HG03097 (cell line): ENCODE measurements at regions not wholly inside any gene's neighbourhood (a gene's known extent, or its start where the extent isn't known, plus 50 kb on each side); places are given as distances from the start of the nearest gene placed in this dataset.
"Not testable (repeated sequence)": the region's sequence is repeated elsewhere in the genome, so short reads cannot be mapped to it uniquely, and the experiment has no call there.

Source experiments
- ATAC-seq: cut with Tn5 transposase; IDR thresholded peaks from one replicate; pipeline ENCODE4 v1.9.1; 2021; ENCODE audit not compliant: unreplicated experiment, low FRiP score

DNA sequence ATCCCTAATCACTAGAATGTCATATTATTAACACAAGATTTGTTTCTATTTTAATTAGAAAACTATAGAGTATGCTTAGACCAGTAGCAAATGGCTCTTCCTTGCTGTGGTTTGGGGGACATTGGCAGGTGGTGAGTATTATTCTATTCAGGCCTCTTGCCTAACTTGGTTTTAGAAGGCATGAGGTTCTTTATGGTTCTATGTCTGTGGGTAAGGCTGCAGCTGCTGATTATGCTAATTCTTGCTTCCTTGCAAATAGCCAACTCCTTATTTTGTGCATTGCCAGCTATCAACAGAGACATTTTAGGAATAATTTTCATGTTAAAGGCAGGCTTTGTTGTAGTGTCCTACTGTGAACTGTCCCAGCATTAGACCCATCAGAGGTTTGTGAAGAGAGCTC, 1344.9 kb downstream of the UQCRFS1 start:
- ATAC-seq = no peak

- no peak for ATAC-seq
Measured at GRCh38 chr19:27865927-27866777, 1346.8 kb downstream of the UQCRFS1 start.

- no peak for ATAC-seq
Measured at GRCh38 chr19:27861411-27861975, 1351.5 kb downstream of the UQCRFS1 start.

GRCh38 chr19:27860309-27860934, 1352.5 kb downstream of the UQCRFS1 start:
- ATAC-seq = no peak

DNA sequence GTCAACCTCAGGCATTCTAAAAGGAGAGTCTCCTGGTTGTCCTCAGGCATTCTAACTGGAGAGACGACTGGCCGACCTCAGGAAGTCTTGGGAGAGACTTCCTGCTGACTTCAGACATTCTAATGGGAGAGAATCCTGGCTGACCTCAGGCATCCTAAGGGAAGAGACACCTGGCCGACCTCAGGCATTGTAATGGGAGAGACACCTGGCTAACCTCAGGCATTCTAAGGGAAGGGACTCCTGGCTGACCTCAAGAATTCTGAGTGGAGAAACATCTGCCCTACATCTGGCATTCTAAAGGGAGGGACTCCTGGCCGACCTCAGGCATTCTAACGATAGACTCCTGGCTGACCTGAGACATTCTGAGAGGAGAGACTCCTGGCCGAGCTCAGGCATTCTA, 1353.3 kb downstream of the UQCRFS1 start:
- ATAC-seq = no peak

GRCh38 chr19:27858981-27859581, 1353.9 kb downstream of the UQCRFS1 start:
- ATAC-seq = no peak

DNA sequence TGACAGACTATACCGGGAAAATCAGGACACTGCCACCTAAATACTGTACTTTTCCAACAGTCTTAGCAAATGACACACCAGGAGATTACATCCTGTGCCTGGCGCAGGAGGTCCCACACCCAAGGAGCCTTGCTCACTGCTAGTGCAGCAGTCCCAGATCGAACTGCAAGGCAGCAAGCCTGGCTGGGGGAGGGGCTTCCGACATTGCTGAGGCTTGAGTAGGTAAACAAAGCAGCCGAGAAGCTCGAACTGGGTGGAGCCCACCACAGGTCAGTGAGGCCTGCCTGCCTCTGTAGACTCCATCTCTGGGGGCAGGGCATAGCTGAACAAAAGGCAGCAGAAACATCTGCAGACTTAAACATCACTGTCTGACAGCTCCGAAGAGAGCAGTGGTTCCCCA, 1360.0 kb downstream of the UQCRFS1 start:
- not testable (repeated sequence) for ATAC-seq

DNA sequence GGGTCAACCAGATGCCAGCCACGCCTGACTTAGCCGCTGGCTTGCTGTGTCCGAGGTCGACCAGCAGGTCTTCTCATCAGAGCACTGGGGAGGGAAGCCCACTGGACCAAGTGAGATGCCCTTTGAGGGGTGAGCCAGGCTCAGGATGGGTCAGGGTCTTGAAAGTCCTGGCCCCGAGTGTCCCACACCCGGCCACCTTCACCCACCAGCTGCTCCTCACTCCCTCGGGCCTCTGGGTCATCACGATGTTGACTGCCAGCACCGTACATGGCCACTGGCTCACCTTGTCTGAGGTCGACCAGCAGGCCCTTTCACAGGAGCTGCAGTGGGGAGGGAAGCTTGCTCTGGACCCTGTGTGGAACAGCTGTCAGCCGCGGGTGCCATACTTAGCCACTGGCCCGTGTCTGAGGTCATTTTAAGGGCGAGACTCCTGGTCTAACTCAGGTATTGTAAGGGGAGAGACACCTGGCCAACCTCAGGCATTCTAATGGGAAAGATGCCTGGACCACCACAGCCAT, 1361.3 kb downstream of the UQCRFS1 start:
- ATAC-seq = no peak

GRCh38 chr19:27851002-27851481, 1361.9 kb downstream of the UQCRFS1 start:
- ATAC-seq = no peak

GRCh38 chr19:27846944-27847343, 1366.0 kb downstream of the UQCRFS1 start:
- ATAC-seq = no peak

DNA sequence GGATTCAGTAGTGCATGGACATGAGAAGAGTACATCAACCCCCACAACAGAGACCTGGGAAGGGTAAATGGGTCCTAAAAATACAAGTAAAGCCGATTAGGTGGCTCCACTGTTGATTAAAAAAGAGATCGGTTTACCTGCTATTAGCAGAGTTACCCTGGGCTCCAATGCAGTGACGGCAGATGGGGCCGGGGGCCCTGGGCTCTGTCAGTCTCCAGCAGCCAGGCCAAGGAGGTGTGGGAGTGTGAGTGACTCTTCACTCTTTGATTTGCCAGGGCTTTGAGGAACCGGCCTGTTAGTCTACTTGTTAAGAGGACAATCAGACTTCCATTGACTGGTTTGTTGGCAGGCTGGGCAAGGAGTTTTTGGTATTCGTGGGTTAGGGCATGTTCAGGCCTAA, 1368.7 kb downstream of the UQCRFS1 start:
- no peak for ATAC-seq

DNA sequence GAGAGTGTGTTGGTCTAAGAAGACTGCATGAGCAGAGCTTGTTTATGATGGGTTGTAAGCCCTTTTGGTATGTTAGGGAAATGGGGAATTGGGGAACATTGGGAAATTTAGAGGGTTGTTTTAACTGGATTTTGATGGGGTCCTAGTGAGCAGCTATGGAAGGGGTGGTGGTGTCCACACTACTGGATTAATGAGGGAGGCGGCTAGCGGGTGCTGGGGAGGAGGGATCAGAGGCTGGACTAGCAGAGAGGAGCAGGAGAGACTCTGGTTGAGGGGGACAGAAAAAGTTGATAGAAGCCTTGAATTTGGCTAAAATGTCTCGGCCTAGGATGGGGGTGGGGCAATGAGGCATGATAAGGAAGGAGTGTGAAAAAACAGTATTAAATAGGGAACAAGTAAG, 1369.1 kb downstream of the UQCRFS1 start:
- no peak for ATAC-seq

DNA sequence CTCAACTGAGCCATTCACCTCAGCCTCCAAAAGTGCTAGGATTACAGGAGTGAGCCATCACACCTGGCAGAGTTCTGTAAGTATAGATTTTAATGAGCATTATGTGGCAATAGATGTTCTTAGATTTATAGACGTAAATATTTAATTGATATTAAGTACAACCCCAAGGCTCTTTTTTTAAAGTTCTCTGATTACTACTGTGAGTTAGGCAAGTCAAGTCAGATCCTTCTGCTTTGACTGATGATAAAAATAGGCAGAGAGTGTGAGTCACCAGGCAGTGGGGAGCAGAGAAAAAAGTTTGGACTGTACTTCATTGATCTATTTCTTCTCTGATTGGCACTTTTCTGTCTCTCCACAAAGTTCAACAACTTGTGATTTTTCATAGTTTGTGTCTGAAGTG, 1379.9 kb downstream of the UQCRFS1 start:
- no peak for ATAC-seq

GRCh38 chr19:27828829-27829228, 1384.1 kb downstream of the UQCRFS1 start:
- no peak for ATAC-seq

DNA sequence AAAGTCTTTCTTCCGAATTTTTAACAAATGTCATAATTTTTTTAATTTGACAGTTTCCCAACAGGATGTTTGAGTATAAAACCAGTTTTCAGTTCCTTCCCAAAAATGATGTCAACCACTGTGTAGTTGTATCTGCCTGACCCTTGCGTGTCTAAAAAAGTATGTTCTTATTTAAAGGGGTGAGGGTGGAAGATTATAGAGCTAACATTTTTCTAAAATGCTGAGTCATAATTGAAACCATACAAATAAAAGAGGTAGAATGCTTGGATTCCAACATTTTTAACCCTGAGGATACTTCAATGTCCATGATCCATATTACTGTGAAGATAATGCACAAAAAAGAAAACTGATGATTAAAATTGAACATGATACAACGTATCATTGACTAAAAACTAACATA, 1388.8 kb downstream of the UQCRFS1 start:
- no peak for ATAC-seq

GRCh38 chr19:27822336-27822735, 1390.6 kb downstream of the UQCRFS1 start:
- ATAC-seq = no peak

GRCh38 chr19:27821418-27822018, 1391.4 kb downstream of the UQCRFS1 start:
- no peak for ATAC-seq

- ATAC-seq = no peak
Measured at GRCh38 chr19:27815985-27816384, 1397.0 kb downstream of the UQCRFS1 start.

DNA sequence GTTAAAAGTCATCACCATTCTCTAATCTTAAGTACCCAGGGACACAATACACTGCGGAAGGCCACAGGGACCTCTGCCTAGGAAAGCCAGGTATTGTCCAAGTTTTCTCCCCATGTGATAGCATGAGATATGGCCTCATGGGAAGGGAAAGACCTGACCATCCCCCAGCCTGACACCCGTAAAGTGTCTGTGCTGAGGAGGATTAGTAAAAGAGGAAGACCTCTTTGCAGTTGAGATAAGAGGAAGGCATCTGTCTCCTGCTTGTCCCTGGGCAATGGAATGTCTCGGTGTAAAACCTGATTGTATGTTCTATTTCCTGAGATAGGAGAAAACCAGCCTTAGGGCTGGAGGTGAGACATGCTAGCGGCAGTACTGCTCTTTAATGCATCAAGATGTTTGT, 1398.1 kb downstream of the UQCRFS1 start:
- not testable (repeated sequence) for ATAC-seq

DNA sequence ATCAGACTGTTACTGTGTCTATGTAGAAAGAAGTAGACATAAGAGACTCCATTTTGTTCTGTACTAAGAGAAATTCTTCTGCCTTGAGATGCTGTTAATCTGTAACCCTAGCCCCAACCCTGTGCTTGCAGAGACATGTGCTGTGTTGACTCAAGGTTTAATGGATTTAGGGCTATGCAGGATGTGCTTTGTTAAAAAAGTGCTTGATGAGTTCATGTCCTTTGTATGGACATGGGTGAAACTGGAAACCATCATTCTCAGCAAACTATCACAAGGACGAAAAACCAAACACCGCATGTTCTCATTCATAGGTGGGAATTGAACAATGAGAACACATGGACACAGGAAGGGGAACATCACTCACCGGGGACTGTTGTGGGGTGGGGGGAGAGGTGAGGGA, 1398.7 kb downstream of the UQCRFS1 start:
- ATAC-seq = not testable (repeated sequence)
